H1 (cell line): ENCODE measurements at regions not wholly inside any gene's neighbourhood (a gene's known extent, or its start where the extent isn't known, plus 50 kb on each side); places are given as distances from the start of the nearest gene placed in this dataset.

Source experiments
- CTCF ChIA-PET: fragments of 300-600 bp; sonication (Branson Sonifier 250); formaldehyde crosslinking; loops from one replicate; lab custom pipeline; 2021; ENCODE audit not compliant: partially characterized antibody; lab: Charles Lee
- POLR2A ChIA-PET: fragments of 300-600 bp; sonication (Branson Sonifier 250); formaldehyde crosslinking; loops from one replicate; lab custom pipeline; 2021; ENCODE audit warnings: inconsistent platforms; ENCODE audit not compliant: partially characterized antibody; lab: Charles Lee
- DNase-seq, 2 experiments: peaks; one replicate each; pipeline versions ENCODE4 v3.0.0 to v3.0.0-alpha.2; 2010 to 2022; ENCODE audit warnings: low spot score in 2 of 2, low read depth in 1 of 2, mixed read lengths in 1 of 2
- FAIRE-seq: peaks from 2 replicates; lab custom pipeline; 2011; peaks lifted over from hg19 to GRCh38; lab: Jason Lieb, UNC
- H2AFZ ChIP-seq: 2 replicates; pipeline ENCODE4 v1.8.1; 2012; ENCODE audit warnings: low read length, inconsistent platforms
- H2AK5ac ChIP-seq: 2 replicates; pipeline ENCODE4 v1.6.1; 2013; ENCODE audit warnings: low read depth, low read length
- H2BK120ac ChIP-seq: replicated peaks from 2 replicates; pipeline ENCODE3; 2013; ENCODE audit warnings: low read depth, low read length, inconsistent platforms
- H2BK12ac ChIP-seq: 2 replicates; pipeline ENCODE4 v1.6.1; 2013; ENCODE audit warnings: low read depth, low read length
- H2BK15ac ChIP-seq: 2 replicates; pipeline ENCODE4 v1.6.1; 2013; ENCODE audit warnings: low read length
- H2BK20ac ChIP-seq: 2 replicates; pipeline ENCODE4 v1.6.1; 2013; ENCODE audit warnings: low read length
- H2BK5ac ChIP-seq: 2 replicates; pipeline ENCODE4 v1.6.1; 2013; ENCODE audit warnings: low read depth, low read length
- H3K14ac ChIP-seq: 2 replicates; pipeline ENCODE4 v1.6.1; 2013; ENCODE audit warnings: inconsistent platforms; ENCODE audit not compliant: insufficient read length
- H3K18ac ChIP-seq: 2 replicates; pipeline ENCODE4 v1.6.1; 2013; ENCODE audit warnings: low read length; ENCODE audit errors: extremely low read depth
- H3K23ac ChIP-seq: 2 replicates; pipeline ENCODE4 v1.6.1; 2013; ENCODE audit warnings: inconsistent platforms; ENCODE audit not compliant: insufficient read length
- H3K23me2 ChIP-seq: 2 replicates; pipeline ENCODE4 v1.6.1; 2013; ENCODE audit warnings: low read depth, low read length
- H3K27ac ChIP-seq: 2 replicates; pipeline ENCODE4 v1.6.1; 2011; ENCODE audit warnings: low read depth, low read length, inconsistent platforms
- H3K27me3 ChIP-seq, 4 experiments: replicated peaks in 1 of 4; 1 replicate in 1 of 4; 2 replicates in 3 of 4; pipeline versions ENCODE4 v1.6.1 to v1.8.1; 2011 to 2013; ENCODE audit warnings: low read length in 3 of 4, mild to moderate bottlenecking in 3 of 4, inconsistent platforms in 2 of 4, mixed read lengths in 2 of 4, moderate library complexity in 1 of 4; ENCODE audit not compliant: control insufficient read depth in 3 of 4, insufficient read depth in 3 of 4; ENCODE audit errors: extremely low read depth in 1 of 4
- H3K36me3 ChIP-seq, 4 experiments: 2 replicates each; pipeline versions ENCODE4 v1.6.1 to v1.8.1; 2011 to 2013; ENCODE audit warnings: mild to moderate bottlenecking in 4 of 4, low read length in 3 of 4, moderate library complexity in 2 of 4, control low read depth in 1 of 4, inconsistent platforms in 1 of 4; ENCODE audit not compliant: insufficient read depth in 4 of 4, control insufficient read depth in 2 of 4
- H3K4ac ChIP-seq: replicated peaks from 2 replicates; pipeline ENCODE3; 2013; ENCODE audit warnings: low read length, low read depth, mixed read lengths, inconsistent platforms; ENCODE audit not compliant: insufficient read length
- H3K4me1 ChIP-seq, 4 experiments: replicated peaks in 1 of 4; 1 replicate in 1 of 4; 2 replicates in 3 of 4; pipeline versions ENCODE4 v1.6.1 to v1.8.1; 2011 to 2013; ENCODE audit warnings: low read length in 3 of 4, inconsistent platforms in 2 of 4, mixed read lengths in 1 of 4; ENCODE audit not compliant: insufficient read depth in 4 of 4, control insufficient read depth in 3 of 4
- H3K4me2 ChIP-seq, 2 experiments: 2 replicates each; pipeline versions ENCODE4 v1.6.1 to v1.8.1; 2011 to 2013; ENCODE audit warnings: low read depth in 2 of 2, low read length in 2 of 2, control low read depth in 1 of 2, inconsistent platforms in 1 of 2, mild to moderate bottlenecking in 1 of 2; ENCODE audit not compliant: insufficient read depth in 1 of 2
- H3K4me3 ChIP-seq, 4 experiments: fragments of 200-600, 300-600 bp in 1 of 4; sonication (generic), shearing (Covaris generic), sonication (Bioruptor Twin) in 1 of 4; 2 replicates each; pipeline versions ENCODE4 v1.5.1 to v1.8.1; 2011 to 2016; ENCODE audit warnings: low read length in 4 of 4, low read depth in 3 of 4, control low read depth in 2 of 4, inconsistent platforms in 2 of 4, mild to moderate bottlenecking in 2 of 4, mixed read lengths in 1 of 4, moderate library complexity in 1 of 4; ENCODE audit not compliant: insufficient read depth in 2 of 4; ENCODE audit errors: extremely low read depth in 1 of 4
- H3K56ac ChIP-seq: replicated peaks from 2 replicates; pipeline ENCODE3; 2013; ENCODE audit warnings: low read depth, mild to moderate bottlenecking, mixed read lengths, low read length, inconsistent platforms; ENCODE audit not compliant: insufficient read length
- H3K79me1 ChIP-seq: 2 replicates; pipeline ENCODE4 v1.6.1; 2013; ENCODE audit warnings: low read depth, low read length, control low read depth
- H3K79me2 ChIP-seq, 2 experiments: 2 replicates each; pipeline versions ENCODE4 v1.6.1 to v1.8.1; 2012 to 2013; ENCODE audit warnings: low read length in 2 of 2, mild to moderate bottlenecking in 2 of 2, inconsistent platforms in 1 of 2; ENCODE audit not compliant: insufficient read depth in 2 of 2, control insufficient read depth in 1 of 2
- H3K9ac ChIP-seq, 4 experiments: replicated peaks in 1 of 4; 1 replicate in 1 of 4; 2 replicates in 3 of 4; pipeline versions ENCODE4 v1.6.1 to v1.8.1; 2011 to 2013; ENCODE audit warnings: low read depth in 3 of 4, low read length in 3 of 4, control low read depth in 2 of 4, mild to moderate bottlenecking in 2 of 4, moderate library complexity in 2 of 4, inconsistent platforms in 1 of 4; ENCODE audit errors: extremely low read depth in 1 of 4
- H3K9me3 ChIP-seq, 2 experiments: 2 replicates each; pipeline versions ENCODE4 v1.6.1 to v1.8.1; 2012 to 2013; ENCODE audit warnings: mild to moderate bottlenecking in 2 of 2, moderate library complexity in 2 of 2, control low read depth in 1 of 2, inconsistent platforms in 1 of 2, low read depth in 1 of 2, low read length in 1 of 2, mixed read lengths in 1 of 2; ENCODE audit not compliant: insufficient read depth in 2 of 2
- H4K20me1 ChIP-seq, 2 experiments: replicated peaks in 1 of 2; 2 replicates each; pipeline versions ENCODE3 to v1.8.1; 2011 to 2013; ENCODE audit warnings: inconsistent platforms in 2 of 2, low read length in 2 of 2, mild to moderate bottlenecking in 1 of 2; ENCODE audit not compliant: insufficient read depth in 2 of 2, control insufficient read depth in 1 of 2
- H4K5ac ChIP-seq: 2 replicates; pipeline ENCODE4 v1.6.1; 2013; ENCODE audit warnings: low read length, low read depth, mixed read lengths, inconsistent platforms; ENCODE audit not compliant: insufficient read length
- H4K8ac ChIP-seq: 2 replicates; pipeline ENCODE4 v1.8.0; 2013; ENCODE audit warnings: mild to moderate bottlenecking, moderate library complexity, low read length, inconsistent platforms; ENCODE audit not compliant: insufficient read depth; ENCODE audit errors: extremely low read depth
- H4K91ac ChIP-seq: replicated peaks from 2 replicates; pipeline ENCODE3; 2013; ENCODE audit warnings: low read length, mixed read lengths, inconsistent platforms; ENCODE audit not compliant: insufficient read length
- BACH1 ChIP-seq: IDR thresholded peaks from 2 replicates; pipeline ENCODE4 v1.6.1; 2012; ENCODE audit warnings: low read length, improper control_type of control experiment
- CTBP2 ChIP-seq: IDR thresholded peaks from 2 replicates; pipeline ENCODE4 v1.7.0; 2011; ENCODE audit warnings: borderline replicate concordance, mild to moderate bottlenecking, moderate library complexity, mixed read lengths, low read length; ENCODE audit not compliant: insufficient read depth, insufficient read length
- JUN ChIP-seq: IDR thresholded peaks from 2 replicates; pipeline ENCODE4 v1.6.1; 2011; ENCODE audit warnings: low read depth, mild to moderate bottlenecking, improper control_type of control experiment, low read length
- NRF1 ChIP-seq: IDR thresholded peaks from 2 replicates; pipeline ENCODE4 v1.6.1; 2011; ENCODE audit warnings: mild to moderate bottlenecking, low read depth, low read length, improper control_type of control experiment
- RXRA ChIP-seq: IDR thresholded peaks from 2 replicates; pipeline ENCODE4 v1.6.1; 2011; ENCODE audit warnings: low read depth, mild to moderate bottlenecking, low read length, moderate library complexity; ENCODE audit not compliant: insufficient read depth
- TCF12 ChIP-seq: IDR thresholded peaks from 2 replicates; pipeline ENCODE4 v1.6.1; 2011; ENCODE audit warnings: low read depth, mild to moderate bottlenecking, low read length
- TEAD4 ChIP-seq: IDR thresholded peaks from 2 replicates; pipeline ENCODE4 v1.6.1; 2012; ENCODE audit warnings: low read depth, low read length, inconsistent platforms, mixed read lengths
- ZNF274 ChIP-seq: IDR thresholded peaks from 2 replicates; pipeline ENCODE4 v1.7.0; 2012; ENCODE audit warnings: low read length, borderline replicate concordance; ENCODE audit errors: extremely low read depth

GRCh38 chr4:125387770-125388169 lies 73.0 kb downstream of the FAT4 start:
- H3K27ac ChIP-seq, result no peak overlapping the region
- TF ChIP-seq CTBP2 (no peak), ZNF274 (no peak), NRF1 (no peak), BACH1 (no peak), TCF12 (no peak), TEAD4 (no peak), JUN (no peak), RXRA (no peak)
- no peak overlapping the region for H3K56ac ChIP-seq
- no peak overlapping the region for H2BK20ac ChIP-seq
- H4K91ac ChIP-seq, result no peak overlapping the region
- no peaks in the 10 kb centered on the region for H3K36me3 ChIP-seq
- H3K18ac ChIP-seq, result no peak overlapping the region
- no peak overlapping the region for H2BK12ac ChIP-seq
- ChIA-PET CTCF (interaction anchor here (0.9 to 1.3 kb wide), 2 partner anchors 10 to 70 kb away, joined by 3 read pairs; no protein-coding TSS in a partner anchor), POLR2A (no interaction called here)
- H3K27me3 ChIP-seq, result no peaks in the 10 kb centered on the region
- H3K79me2 ChIP-seq, result no peaks in the 10 kb centered on the region
- H4K5ac ChIP-seq, result no peak overlapping the region
- H2BK120ac ChIP-seq, result no peak overlapping the region
- no peaks in the 10 kb centered on the region for H3K9me3 ChIP-seq
- H3K23me2 ChIP-seq, result no peaks in the 10 kb centered on the region
- no peak overlapping the region for H3K9ac ChIP-seq
- H2AFZ ChIP-seq, result no peak overlapping the region
- H2BK15ac ChIP-seq, result no peak overlapping the region
- no peak overlapping the region for H3K4ac ChIP-seq
- H3K4me1 ChIP-seq, result no peaks in the 10 kb centered on the region
- H3K4me2 ChIP-seq, result no peak overlapping the region
- H3K79me1 ChIP-seq, result no peaks in the 10 kb centered on the region
- no peak overlapping the region for H3K4me3 ChIP-seq
- no peak overlapping the region for H2BK5ac ChIP-seq
- DNase-seq (no peak), FAIRE-seq (no peak)
- H3K23ac ChIP-seq, result no peak overlapping the region
- no peaks in the 10 kb centered on the region for H4K20me1 ChIP-seq
- H4K8ac ChIP-seq, result no peak overlapping the region
- H2AK5ac ChIP-seq, result no peak overlapping the region
- H3K14ac ChIP-seq, result no peak overlapping the region
